ENCODE measurements at regions not wholly inside any gene's neighbourhood (a gene's known extent, or its start where the extent isn't known, plus 50 kb on each side); places are given as distances from the start of the nearest gene placed in this dataset.
A peak's percentile ranks its signal among the peaks of the same experiment; 100 is the strongest.

- Histone ChIP-seq H3K9me3 (ENCODE audit: low read length) (no peaks in the 10 kb centered on the region), H3F3A (ENCODE audit: low read length, unreplicated experiment) (no peaks in the 10 kb centered on the region), H3K27ac (ENCODE audit: low read length) (no peak overlapping the region), H2AFZ (ENCODE audit: low read length) (peak overlapping the region; percentile 85), H3K27me3 (ENCODE audit: low read length) (no peaks in the 10 kb centered on the region), H4K20me1 (ENCODE audit: low read length) (no peaks in the 10 kb centered on the region), H3K9me2 (replicated peaks; ENCODE audit: low read length) (no peaks in the 10 kb centered on the region), H3K36me3 (ENCODE audit: low read depth, low read length) (no peaks in the 10 kb centered on the region), H3K9ac (ENCODE audit: low read length) (peak overlapping the region; percentile 23), H3K4me2 (ENCODE audit: low read length) (peak overlapping the region; percentile 57), H3K4me1 (ENCODE audit: insufficient read depth, low read length) (peaks cover 11% of the 10 kb centered on the region), H3K4me3 (ENCODE audit: low read length) (peak overlapping the region; percentile 53), H3K79me2 (ENCODE audit: low read length) (no peaks in the 10 kb centered on the region)
- intact Hi-C loops (cut with micrococcal nuclease) = loop anchor here (2.0 to 5.0 kb wide), 2 partner anchors 85 to 200 kb away; partner anchors contain the start of gene KCNG1
- ChIA-PET CTCF (no interaction called here), POLR2A (ENCODE audit: unreplicated experiment) (no interaction called here)
- ATAC-seq (peak; percentile 83), DNase-seq (peak; percentile 82)
- no peak for TF ChIP-seq EZH2 (IDR thresholded peaks at IDR 0.05; ENCODE audit: low read length, unreplicated experiment)
- TF ChIP-seq EZH2phosphoT487 (IDR thresholded peaks at IDR 0.05; ENCODE audit: borderline replicate concordance, low read length) = no peak
- TF ChIP-seq CTCF (conservative IDR thresholded peaks at IDR 0.05; ENCODE audit: low read depth, low read length) = no peak
- BruUV-seq (replicated peaks) = no TSS peak
Measured at GRCh38 chr20:51221791-51222408, 199.0 kb upstream of the KCNG1 start.

- H3K9me2 ChIP-seq (replicated peaks; ENCODE audit: low read length) = no peaks in the 10 kb centered on the region
- H2AFZ ChIP-seq (ENCODE audit: low read length) = no peak overlapping the region
- no peaks in the 10 kb centered on the region for H3K36me3 ChIP-seq (ENCODE audit: low read depth, low read length)
- no peaks in the 10 kb centered on the region for H3K27me3 ChIP-seq (ENCODE audit: low read length)
- H3K4me2 ChIP-seq (ENCODE audit: low read length) = peak overlapping the region; percentile 57; the same call in 1 of the 2 replicates
- no peak for TF ChIP-seq EZH2phosphoT487 (IDR thresholded peaks at IDR 0.05; ENCODE audit: borderline replicate concordance, low read length)
- TF ChIP-seq EZH2 (IDR thresholded peaks at IDR 0.05; ENCODE audit: low read length, unreplicated experiment) = no peak
- TF ChIP-seq CTCF (conservative IDR thresholded peaks at IDR 0.05; ENCODE audit: low read depth, low read length) = no peak
- POLR2A ChIA-PET (ENCODE audit: unreplicated experiment) = interaction anchor here (0.5 kb wide), 1 partner anchor 89 kb away, joined by 3 read pairs; no protein-coding TSS in a partner anchor
- no TSS peak for BruUV-seq (replicated peaks)
- DNase-seq (no peak), ATAC-seq (no peak)
- H3K4me1 ChIP-seq (ENCODE audit: insufficient read depth, low read length) = peaks cover 11% of the 10 kb centered on the region
- no peaks in the 10 kb centered on the region for H3K9me3 ChIP-seq (ENCODE audit: low read length)
- H3K4me3 ChIP-seq (ENCODE audit: low read length) = no peak overlapping the region
- intact Hi-C loops (cut with micrococcal nuclease) = loop anchor here (2.0 to 5.0 kb wide), 2 partner anchors 86 to 199 kb away; partner anchors contain the start of gene KCNG1
- no peaks in the 10 kb centered on the region for H3F3A ChIP-seq (ENCODE audit: low read length, unreplicated experiment)
- H4K20me1 ChIP-seq (ENCODE audit: low read length) = no peaks in the 10 kb centered on the region
- CTCF ChIA-PET = interaction anchor here (0.8 kb wide), 1 partner anchor 48 kb away, joined by 3 read pairs; no protein-coding TSS in a partner anchor
- no peak overlapping the region for H3K9ac ChIP-seq (ENCODE audit: low read length)
- no peaks in the 10 kb centered on the region for H3K79me2 ChIP-seq (ENCODE audit: low read length)
- H3K27ac ChIP-seq (ENCODE audit: low read length) = no peak overlapping the region
Measured at GRCh38 chr20:51221103-51221502, 198.2 kb upstream of the KCNG1 start.

DNA sequence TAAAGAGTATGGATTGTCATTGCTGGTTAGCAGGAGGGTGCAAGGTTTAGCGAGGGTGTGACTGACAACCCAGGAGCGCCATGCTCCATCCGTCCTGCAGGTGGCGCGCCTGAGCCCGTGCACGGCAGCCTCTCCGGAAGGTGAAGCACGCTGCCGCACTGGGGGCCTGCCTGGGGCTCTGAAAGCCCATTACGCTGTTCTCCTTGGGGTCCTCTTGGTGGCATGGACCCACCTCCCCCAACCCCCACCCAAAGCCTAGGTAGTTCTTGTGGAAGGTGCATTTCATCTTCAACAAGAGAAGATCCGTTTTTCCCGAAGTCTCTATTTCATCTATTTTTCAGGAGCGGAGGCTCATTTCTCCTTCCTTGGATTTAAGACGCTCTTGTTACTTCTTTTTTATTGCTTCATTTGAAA is 197.4 kb upstream of the KCNG1 start:
- DNase-seq = peak; percentile 65
- H3K4me1 ChIP-seq (ENCODE audit: insufficient read depth, low read length) = peaks cover 11% of the 10 kb centered on the region
- peak overlapping the region; percentile 75 for H2AFZ ChIP-seq (ENCODE audit: low read length)
- H3K27me3 ChIP-seq (ENCODE audit: low read length) = no peaks in the 10 kb centered on the region
- POLR2A ChIA-PET (ENCODE audit: unreplicated experiment) = no interaction called here
- no peak overlapping the region for H3K27ac ChIP-seq (ENCODE audit: low read length)
- ATAC-seq = peak; percentile 73
- H3K9me2 ChIP-seq (replicated peaks; ENCODE audit: low read length) = no peaks in the 10 kb centered on the region
- intact Hi-C loops (cut with micrococcal nuclease) = loop anchor here (2.0 to 5.0 kb wide), 2 partner anchors 87 to 198 kb away; partner anchors contain the start of gene KCNG1
- H3K79me2 ChIP-seq (ENCODE audit: low read length) = no peaks in the 10 kb centered on the region
- no TSS peak for BruUV-seq (replicated peaks)
- no peaks in the 10 kb centered on the region for H3K9me3 ChIP-seq (ENCODE audit: low read length)
- no peaks in the 10 kb centered on the region for H4K20me1 ChIP-seq (ENCODE audit: low read length)
- H3K4me3 ChIP-seq (ENCODE audit: low read length) = peak overlapping the region; percentile 26; the same call in 1 of the 2 replicates
- TF ChIP-seq CTCF (conservative IDR thresholded peaks at IDR 0.05; ENCODE audit: low read depth, low read length) (peak; percentile 99), EZH2phosphoT487 (IDR thresholded peaks at IDR 0.05; ENCODE audit: borderline replicate concordance, low read length) (no peak)
- H3K36me3 ChIP-seq (ENCODE audit: low read depth, low read length) = no peaks in the 10 kb centered on the region
- H3F3A ChIP-seq (ENCODE audit: low read length, unreplicated experiment) = no peaks in the 10 kb centered on the region
- H3K9ac ChIP-seq (ENCODE audit: low read length) = no peak overlapping the region
- peak overlapping the region; percentile 62 for H3K4me2 ChIP-seq (ENCODE audit: low read length)
- CTCF ChIA-PET = interaction anchor here (0.8 kb wide), 1 partner anchor 49 kb away, joined by 3 read pairs; no protein-coding TSS in a partner anchor

All from PC-3 (cell line).